ENCODE measurements at regions not wholly inside any gene's neighbourhood (a gene's known extent, or its start where the extent isn't known, plus 50 kb on each side); places are given as distances from the start of the nearest gene placed in this dataset.

DNA sequence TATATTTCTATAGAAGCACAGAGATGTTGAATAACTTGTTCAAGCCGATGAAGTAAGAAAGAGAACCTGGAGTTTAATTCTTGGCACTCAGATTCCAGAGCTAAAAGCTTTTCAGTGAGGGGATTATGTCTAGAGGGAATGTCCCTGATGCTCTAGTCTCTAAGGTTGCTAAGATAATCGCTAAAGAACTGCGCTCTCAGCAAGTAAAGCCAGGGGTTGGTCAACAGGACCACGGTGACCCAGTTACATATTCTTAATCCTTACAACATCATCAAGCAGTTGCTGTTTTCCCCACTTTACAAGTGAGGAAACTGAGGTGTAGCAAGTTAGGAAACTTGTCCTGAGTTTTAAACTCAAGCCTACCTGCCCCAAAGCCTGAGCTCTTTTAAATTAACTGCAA, 110.8 kb downstream of the DAD1 start:
- DNase-seq (ENCODE audit: low read depth in 2 of 2) = no peak

DNA sequence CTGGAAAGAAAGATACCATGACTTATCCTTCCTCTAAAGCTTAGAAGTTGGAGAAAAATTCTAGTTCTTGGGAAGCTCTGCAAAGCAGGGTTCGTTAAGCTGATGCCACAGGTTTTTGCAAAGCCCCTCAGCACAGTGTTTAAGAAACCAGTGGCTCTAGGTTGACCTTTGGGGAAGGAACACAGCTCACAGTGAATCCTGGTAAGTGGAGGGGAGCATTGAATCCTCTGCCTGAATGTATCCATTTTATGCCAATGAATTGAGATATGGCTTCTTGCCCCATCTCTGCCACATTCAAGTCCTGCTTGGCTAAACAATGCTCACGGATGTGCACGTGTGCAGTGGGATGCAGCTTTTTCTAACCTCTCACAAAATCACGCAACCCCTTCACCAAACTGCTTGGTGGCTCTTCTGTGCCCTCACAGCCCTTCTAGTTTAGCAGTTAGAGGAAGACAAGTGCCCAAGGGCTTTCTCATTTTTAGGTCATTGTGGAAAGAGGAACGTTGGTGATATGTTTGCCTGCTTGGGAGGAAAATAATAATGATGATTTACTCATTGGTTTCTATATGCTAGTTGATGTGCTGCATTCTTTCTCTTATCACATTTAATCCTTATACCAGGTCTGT, 111.3 kb downstream of the DAD1 start:
- no peak for DNase-seq (ENCODE audit: low read depth in 2 of 2)

DNA sequence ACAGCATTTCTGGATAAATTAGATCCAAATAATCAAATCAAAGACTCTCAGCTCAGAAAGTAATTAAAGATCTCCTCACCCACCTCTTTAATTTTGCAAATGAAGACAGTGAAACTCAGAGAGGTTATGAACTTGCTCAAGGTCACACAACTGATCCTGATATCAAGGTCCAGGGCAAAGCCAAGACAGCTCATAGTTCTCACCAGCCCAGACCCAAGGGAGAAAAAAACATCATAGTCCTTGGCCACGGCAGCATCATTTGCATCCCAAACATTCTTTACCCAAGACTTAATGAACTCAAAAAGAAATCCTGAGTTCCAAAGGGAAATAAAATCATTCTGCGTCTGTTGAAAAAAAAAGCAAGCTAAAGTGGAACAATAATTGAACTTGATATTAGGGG, 112.1 kb downstream of the DAD1 start:
- DNase-seq (ENCODE audit: low read depth in 2 of 2) = no peak

DNA sequence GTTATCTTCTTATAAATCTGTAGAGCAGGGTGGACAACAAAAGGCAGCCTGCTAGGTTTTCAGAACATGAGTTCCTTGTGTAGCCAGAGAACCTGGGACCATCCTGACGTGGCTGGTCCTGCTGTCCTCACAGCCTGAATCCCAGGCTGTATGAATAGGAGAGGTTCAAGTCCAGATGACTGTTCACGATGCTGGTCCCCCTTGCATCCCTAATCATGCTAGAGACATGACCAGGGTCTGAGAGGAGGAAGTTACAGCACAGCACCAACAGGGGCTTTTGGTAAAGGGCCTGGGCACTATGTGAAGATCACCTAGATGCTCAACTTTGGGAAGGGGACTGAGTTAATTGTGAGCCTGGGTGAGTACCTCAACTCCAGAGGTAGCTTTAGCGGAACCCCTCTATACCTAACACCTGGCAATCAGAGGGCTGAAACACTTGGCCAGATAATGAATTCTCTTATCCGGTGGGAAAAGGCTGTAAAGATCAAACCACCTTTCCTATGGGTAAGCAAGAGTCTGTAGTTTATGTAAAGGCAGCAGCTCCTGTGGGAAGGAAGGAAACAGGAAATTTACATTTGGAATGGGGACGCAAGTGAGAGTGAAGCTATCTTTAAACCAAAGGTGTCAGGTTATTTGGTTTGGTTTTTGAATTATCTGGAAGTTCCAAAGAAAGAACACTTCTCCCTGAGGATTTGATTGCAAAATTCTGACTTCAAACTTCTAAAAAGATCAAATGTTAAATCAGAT, 112.8 kb downstream of the DAD1 start:
- no peak for DNase-seq (ENCODE audit: low read depth in 2 of 2)

DNA sequence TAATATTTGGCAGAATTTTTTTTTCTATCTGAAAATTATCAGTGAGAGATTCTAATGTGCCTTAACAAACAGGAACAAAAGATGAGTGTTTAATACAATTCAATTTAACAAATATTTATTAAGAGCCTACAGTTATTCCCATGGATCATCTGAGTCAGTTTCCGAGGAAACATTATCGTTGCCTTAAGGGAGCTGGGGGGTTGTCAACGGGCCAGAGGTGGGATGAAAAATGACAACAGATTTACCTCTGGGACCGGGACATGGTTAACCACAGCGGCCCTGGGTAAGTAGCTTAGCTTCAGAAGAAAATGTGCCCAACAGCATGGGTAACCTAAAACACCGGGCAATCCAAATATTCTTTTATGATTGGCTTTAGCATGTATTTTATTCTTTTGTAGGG, 113.6 kb downstream of the DAD1 start:
- DNase-seq (ENCODE audit: low read depth in 2 of 2) = no peak

DNA sequence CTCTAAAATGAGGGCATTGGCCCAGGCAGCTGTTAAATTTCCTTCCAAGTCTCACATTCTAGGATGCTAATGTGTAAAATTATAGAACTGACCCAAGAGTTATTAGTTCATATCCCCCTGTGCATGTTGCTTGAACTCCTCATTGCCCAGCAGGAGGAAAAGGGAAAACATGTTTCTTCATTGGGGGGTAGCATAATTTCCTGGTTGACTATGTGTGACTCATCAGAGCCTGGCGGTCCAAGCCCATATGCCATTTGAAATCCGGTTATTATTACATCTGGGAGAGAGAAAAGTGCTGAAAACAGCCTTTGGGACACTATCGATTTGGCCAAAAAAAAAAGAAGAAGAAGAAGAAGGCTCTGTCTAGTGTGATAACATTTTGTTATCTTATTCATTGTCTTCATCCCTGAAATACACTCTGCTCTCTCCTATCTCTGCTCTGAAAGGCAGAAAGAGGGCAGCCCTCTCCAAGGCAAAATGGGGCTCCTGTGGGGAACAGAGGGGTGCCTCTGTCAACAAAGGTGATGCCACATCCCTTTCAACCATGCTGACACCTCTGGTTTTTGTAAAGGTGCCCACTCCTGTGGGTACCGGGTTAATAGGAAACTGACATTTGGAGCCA, 114.2 kb downstream of the DAD1 start:
- DNase-seq (ENCODE audit: low read depth in 2 of 2) = no peak

DNA sequence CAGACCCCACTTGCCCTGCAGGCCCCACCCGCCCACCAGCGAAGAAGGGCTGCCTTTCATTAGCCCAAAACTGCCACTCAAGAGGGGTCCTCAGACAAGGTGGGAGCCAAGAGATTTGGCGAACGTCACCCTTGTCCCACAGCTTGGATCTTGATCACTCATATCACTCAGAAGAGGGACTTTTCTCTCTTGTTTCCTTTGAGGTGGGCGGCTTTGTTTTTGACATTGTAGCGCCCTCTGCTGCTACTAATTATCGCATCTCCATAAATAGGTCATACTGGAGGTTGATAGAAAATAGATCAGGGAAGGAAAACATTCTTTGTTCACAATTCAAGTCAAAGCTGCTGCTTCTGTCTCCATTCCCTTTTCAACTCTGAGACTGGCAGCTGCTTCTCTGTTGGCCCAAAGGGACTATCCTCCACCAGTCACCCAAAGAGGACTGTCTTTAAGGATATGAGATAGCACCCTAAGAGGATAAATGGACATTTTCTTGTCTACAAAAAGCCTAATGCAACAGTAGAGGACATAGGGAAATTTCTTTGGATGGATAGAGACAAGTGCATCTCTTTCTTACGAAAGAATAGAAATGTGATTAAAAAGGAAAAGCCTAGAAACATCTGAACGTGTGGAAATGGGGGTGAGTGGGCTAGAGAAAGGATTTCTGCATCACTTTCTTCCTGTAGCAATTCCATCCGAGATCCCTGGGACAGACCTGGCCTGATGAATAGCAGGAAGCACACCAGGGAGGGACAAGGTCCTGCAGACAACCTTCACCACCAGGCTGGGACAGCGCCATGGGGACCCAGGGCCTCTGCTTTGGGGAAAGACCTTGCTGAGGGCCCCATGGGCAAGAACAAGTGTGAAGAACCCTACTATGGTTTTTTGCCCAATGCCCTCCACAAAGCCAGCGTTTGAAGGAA, 115.8 kb downstream of the DAD1 start:
- no peak for DNase-seq (ENCODE audit: low read depth in 2 of 2)

DNA sequence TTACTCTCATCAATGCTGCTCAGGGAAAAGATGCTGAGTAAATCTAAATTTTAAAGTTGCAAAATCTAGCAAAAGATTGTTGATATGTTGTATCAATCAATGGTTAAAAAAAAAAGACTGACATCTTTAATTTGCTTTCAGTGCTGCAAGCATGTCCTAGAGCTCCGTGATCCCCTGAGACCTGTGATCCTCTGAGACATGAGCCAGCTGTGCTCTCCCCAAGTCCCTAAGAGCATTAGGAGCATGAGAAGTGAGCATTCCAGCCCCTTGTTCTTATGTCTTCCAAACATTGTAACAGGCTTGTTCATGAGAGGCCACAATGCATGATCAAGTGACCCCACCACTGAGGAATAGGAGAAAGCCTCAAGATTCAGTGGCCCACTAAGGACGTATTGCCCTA, 116.6 kb downstream of the DAD1 start:
- DNase-seq (ENCODE audit: low read depth in 2 of 2) = no peak

DNA sequence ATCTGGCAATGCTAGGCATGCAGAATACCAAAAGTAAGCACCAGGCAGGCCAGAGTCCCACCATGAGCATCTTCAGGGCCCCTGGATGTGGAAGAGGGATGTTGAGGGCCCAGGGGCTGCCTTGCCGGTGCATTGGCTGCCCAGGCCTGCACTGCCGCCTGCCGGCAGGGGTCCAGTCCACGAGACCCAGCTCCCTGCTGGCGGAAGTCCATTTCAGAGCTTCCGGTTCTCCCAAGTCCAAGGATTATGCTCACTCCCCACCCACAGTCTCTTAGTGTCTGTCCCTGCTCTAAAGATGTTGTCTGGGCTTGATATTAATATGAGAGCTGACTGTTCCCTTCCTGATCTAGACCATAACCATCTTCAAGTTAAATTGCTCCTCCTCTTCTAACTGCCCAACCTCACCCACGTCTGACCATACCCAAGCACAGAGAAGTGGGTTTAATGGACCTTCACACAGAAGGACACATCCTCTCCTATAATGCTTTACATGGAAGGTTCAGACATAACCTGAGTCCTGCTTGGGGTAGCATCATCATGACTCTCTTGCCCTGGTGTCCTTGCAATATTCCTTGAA, 117.4 kb downstream of the DAD1 start:
- DNase-seq (ENCODE audit: low read depth in 2 of 2) = no peak

DNA sequence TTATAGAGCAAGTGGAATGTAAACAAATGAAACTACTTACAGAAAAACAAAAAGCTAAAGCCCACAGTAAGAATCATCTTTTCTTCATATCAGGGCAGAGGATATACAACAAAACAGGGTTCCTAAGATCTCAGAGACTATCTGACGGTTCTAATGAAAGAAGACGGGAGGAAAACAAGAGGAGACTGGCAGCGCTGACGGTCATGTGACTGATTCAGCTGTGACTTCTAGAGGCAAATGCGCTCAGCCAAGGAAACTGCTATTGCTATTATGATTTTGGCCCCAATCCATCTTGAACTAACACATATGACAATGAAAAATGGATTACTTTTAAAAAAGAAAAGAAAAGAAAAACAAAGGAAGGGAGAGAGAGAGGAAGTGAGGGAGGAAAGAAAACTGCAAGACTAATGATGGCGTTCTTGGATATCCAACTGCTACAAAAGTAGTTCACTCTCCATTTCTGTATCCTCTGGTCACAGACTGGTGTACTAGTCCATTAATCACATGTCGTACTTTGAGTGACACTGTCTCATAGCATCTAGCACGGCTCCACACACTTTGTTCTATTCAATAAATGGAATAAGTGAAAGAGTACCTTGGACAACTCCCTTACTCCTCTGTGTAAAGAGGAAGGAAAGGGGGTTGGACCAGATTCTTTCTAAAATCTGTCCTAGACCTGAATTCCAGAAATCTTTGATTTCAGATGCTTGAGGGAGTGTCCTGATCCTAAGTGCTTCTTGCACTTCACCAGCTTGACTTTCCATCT, 119.3 kb downstream of the DAD1 start:
- no peak for DNase-seq (ENCODE audit: low read depth in 2 of 2)

DNA sequence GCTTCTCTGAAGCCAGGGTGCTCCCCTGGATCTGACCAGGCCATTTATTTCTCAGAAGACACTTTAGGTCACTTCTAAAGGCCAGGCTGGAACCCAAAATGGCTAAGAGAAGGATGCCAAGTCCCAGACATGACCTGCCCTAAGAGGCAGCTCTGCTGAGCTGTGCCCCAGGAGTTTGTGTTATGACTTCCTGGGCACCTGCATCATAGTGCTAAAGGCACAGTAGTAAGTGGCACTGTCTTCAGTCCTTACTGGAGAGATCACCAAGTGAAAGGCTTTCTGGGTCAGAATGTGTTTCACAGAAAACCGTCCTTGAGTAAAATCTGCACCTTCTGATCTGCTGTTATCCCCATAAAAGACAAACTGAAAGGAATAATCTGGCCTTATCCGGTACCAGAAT, 120.2 kb downstream of the DAD1 start:
- no peak for DNase-seq (ENCODE audit: low read depth in 2 of 2)

DNA sequence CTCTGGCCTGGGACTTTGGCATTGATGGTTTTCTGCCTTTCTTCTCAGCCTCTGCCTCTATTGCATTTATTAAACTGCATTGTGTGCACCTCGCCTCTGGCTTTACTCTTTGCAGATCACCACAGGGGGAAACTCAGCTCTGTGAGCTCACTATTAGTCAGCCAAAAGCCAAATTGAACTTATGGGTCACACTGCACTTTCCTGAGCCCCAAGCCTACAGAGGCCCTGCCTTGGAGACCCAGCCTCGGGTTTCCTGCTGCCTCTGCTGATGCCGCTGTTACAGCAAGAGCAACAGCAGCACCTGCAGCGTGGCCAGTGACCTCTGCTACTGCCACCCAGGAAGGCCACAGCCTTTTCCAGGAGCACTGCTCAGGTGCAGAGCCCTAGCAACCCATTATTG, 122.5 kb downstream of the DAD1 start:
- DNase-seq (ENCODE audit: low read depth in 2 of 2) = no peak

DNA sequence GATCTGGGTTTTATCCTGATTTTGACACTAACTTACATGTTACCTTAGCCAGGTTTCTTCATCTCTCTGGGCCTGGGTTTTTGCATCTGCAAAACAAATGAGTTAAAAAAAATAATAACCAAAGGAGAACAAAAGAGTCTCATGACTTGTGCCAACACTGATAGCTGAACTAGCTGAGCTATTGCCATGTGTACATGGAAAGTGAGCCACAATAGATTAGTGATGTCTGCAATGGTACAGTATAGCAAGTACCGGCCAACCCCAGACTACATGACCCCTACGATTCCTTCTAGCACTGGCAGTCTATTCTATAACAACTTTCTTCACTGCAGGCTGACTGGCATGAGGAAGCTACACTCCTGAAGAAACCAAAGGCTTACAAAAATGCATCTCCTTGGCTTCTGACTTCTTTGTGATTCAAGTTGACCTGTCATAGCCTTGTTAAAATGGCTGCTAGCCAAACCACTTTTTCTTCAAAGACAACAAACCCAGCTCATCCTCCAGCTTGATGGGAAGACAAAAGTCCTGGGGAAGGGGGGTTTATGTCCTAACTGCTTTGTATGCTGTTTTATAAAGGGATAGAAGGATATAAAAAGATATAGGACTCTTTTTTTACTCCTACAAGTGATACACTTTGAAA, 123.7 kb downstream of the DAD1 start:
- DNase-seq (ENCODE audit: low read depth in 2 of 2) = no peak

DNA sequence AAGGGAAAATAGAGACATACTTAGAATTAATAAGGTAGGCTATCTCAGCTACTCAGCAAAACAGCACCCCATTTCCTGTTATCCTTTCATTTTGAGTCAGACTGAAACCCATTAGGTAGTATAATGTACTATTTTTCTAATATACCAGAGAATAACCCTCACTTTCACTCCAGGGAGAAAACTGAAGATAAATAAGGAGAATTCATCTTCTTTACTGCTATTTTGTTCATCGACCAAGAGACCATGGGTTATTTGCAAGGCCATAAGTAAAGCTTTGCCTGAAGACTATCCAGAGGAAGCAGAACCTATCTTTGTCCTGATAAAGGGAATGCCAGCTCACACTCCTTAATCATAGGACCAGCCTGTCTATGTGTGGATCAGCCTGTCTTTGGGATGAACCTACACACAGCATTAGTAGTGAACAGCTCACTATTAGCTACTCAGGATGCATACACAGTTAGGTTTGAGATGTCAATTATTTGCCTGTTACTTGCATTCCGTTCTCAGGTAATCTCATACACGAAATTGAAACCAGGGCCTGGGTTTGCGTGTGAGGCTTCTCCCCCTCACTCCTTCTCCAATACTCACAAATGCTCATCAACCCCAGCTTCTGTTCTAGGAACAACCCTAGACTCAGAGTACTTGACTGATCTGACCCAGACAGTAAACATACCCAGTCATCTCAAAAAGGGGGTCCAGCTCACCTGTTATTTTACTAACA, 124.4 kb downstream of the DAD1 start:
- DNase-seq (ENCODE audit: low read depth in 2 of 2) = no peak

DNA sequence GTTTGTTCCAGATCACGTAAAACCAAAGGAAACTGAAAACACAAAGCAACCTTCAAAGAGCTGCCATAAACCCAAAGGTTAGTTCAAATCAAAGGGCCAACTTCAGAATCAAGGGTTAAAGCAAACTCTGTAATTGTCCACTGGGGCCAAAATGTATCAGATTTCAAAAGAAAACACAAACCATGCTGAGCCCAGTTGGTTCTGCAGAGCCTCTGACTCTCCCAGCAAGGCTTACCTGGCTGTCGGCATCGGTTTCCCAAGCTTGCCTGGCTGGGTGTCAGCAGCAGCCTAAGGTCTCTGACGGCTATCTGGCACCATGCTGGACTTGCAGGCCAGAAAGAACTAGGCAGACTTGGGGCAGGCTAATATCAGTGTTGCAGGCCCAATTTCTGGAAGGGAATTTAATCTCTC, 125.3 kb downstream of the DAD1 start:
- DNase-seq (ENCODE audit: low read depth in 2 of 2) = no peak

DNA sequence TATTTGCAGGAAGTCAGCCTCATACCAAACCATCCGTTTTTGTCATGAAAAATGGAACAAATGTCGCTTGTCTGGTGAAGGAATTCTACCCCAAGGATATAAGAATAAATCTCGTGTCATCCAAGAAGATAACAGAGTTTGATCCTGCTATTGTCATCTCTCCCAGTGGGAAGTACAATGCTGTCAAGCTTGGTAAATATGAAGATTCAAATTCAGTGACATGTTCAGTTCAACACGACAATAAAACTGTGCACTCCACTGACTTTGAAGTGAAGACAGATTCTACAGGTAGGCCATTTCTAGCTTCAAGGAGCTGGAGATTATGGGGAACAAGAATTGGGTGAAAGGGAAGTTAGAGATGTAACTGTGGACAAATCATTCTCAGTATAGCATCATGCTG, 126.1 kb downstream of the DAD1 start:
- DNase-seq (ENCODE audit: low read depth in 2 of 2) = no peak

DNA sequence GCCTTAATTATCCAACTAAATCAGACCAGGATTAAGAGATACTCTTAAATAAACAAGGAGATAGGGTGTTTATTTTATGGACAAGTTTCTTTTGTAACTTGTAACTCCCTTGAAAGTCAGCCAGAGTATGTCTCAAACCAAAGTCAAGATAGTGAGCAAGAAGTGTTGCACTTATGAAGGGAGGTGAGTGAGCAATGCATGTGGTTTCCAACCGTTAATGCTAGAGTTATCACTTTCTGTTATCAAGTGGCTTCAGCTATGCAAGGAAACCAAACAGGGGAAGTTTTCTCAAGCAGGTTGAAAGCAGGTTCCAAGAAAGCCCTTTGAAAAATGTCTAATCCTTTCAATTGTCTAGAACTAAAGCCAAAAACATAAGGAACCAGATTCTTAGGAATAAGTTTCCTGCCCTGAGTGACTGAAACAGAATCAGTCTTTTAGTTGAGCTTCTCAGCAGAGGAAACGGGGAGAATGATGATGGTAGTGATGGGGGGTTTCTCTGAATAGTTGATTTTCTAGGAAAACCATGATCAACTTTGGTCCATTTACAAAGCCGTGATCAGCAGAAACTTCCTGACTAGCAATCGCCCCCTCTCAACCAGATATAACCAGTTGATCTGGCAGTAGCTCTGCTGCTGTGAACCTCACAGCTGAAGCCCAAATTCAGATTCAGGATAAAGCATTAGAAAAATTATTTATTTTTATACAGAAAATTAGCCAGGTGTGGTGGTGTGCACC, 128.4 kb downstream of the DAD1 start:
- DNase-seq (ENCODE audit: low read depth in 2 of 2) = no peak

DNA sequence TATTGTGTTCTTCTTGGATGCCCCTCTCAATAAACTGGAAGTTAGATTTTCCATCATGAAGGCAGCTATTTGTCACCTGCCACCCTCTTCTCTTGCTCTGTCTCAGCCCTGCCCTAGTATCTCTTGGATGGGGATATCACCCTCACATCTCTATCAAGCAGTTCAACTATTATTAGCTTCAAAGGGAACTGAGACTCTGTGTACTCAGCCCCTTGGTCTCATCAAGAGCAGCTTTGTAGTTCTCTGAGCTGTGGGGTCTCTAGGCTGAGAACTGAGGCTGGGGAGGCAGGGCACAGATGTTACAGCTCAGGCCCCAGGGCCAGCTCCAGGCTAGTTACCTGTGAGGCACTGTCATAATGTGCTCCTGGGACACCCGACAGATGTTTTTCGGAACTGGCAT, 130.3 kb downstream of the DAD1 start:
- DNase-seq (ENCODE audit: low read depth in 2 of 2) = no peak

DNA sequence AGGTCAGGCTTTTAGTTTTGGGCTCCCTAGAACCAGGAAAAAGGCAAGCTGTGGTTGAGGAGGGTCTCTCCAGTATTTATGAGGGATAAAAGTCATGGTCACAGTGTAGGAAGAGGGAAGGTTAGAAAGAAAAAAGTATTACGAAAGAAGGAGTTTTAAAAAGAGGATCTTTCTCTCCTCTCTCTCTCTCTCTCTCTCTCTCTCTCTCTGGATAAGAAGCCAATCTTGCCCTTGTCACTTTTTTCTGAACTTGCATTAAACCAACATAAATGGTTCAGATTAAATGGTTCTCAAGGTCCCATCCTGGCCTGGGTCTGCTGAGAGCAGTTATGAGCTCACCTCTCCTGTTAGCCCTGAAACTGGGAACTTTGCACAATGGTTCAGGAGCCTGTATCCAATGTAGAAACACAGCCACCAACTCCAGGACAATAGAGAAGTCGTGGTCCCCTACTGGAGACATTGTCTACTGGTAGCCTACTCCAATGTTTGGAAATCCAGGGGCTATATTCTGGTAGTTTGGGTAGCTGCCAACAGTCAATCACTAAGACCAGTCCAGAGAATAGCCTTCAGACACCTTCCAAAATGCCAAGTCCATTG, 131.9 kb downstream of the DAD1 start:
- DNase-seq (ENCODE audit: low read depth in 2 of 2) = no peak
